H9 (cell line): ENCODE measurements at regions not wholly inside any gene's neighbourhood (a gene's known extent, or its start where the extent isn't known, plus 50 kb on each side); places are given as distances from the start of the nearest gene placed in this dataset.

Source experiments
- DNase-seq: peaks from one replicate; pipeline ENCODE4 v3.0.0-alpha.2; 2017
- H2AFZ ChIP-seq: one replicate; pipeline ENCODE4 v1.6.1; 2013; ENCODE audit warnings: mild to moderate bottlenecking, low read length, control low read depth, moderate library complexity
- H2AK5ac ChIP-seq: 2 replicates; pipeline ENCODE4 v1.6.1; 2013; ENCODE audit warnings: low read length, control low read depth, mixed read lengths; ENCODE audit not compliant: insufficient read length
- H2BK120ac ChIP-seq: one replicate; pipeline ENCODE4 v1.6.1; 2013; ENCODE audit warnings: low read depth, mild to moderate bottlenecking, low read length, control low read depth, inconsistent platforms; ENCODE audit not compliant: poor library complexity, severe bottlenecking
- H2BK12ac ChIP-seq: 2 replicates; pipeline ENCODE4 v1.6.1; 2013; ENCODE audit warnings: low read length, control low read depth, mixed read lengths, low read depth; ENCODE audit not compliant: insufficient read length
- H2BK15ac ChIP-seq: 2 replicates; pipeline ENCODE4 v1.6.1; 2013; ENCODE audit warnings: low read depth, low read length, control low read depth
- H2BK20ac ChIP-seq: one replicate; pipeline ENCODE4 v1.6.1; 2013; ENCODE audit warnings: low read depth, mild to moderate bottlenecking, low read length, control low read depth, inconsistent platforms; ENCODE audit not compliant: poor library complexity, severe bottlenecking
- H2BK5ac ChIP-seq: 2 replicates; pipeline ENCODE4 v1.6.1; 2013; ENCODE audit warnings: low read length, control low read depth, mixed read lengths; ENCODE audit not compliant: insufficient read length
- H3K14ac ChIP-seq: 2 replicates; pipeline ENCODE4 v1.6.1; 2013; ENCODE audit warnings: low read length, control low read depth; ENCODE audit not compliant: insufficient read depth
- H3K18ac ChIP-seq: 2 replicates; pipeline ENCODE4 v1.6.1; 2013; ENCODE audit warnings: low read depth, mild to moderate bottlenecking, mixed read lengths, low read length, control low read depth; ENCODE audit not compliant: insufficient read length
- H3K23ac ChIP-seq: 2 replicates; pipeline ENCODE4 v1.6.1; 2013; ENCODE audit warnings: low read length, control low read depth, mixed read lengths, low read depth; ENCODE audit not compliant: insufficient read length
- H3K23me2 ChIP-seq: 2 replicates; pipeline ENCODE4 v1.6.1; 2013; ENCODE audit warnings: low read depth, mild to moderate bottlenecking, mixed read lengths, low read length, control low read depth; ENCODE audit not compliant: insufficient read length, poor library complexity, severe bottlenecking
- H3K27ac ChIP-seq: 2 replicates; pipeline ENCODE4 v1.5.1; 2013; ENCODE audit warnings: low read length, control low read depth, mixed read lengths, low read depth; ENCODE audit not compliant: insufficient read length
- H3K27me3 ChIP-seq: 2 replicates; pipeline ENCODE4 v1.6.1; 2013; ENCODE audit warnings: low read length, control low read depth, inconsistent platforms; ENCODE audit not compliant: insufficient read depth
- H3K4ac ChIP-seq: 2 replicates; pipeline ENCODE4 v1.6.1; 2013; ENCODE audit warnings: low read depth, mild to moderate bottlenecking, control low read depth, inconsistent platforms, low read length, moderate library complexity
- H3K4me1 ChIP-seq: 2 replicates; pipeline ENCODE4 v1.6.1; 2013; ENCODE audit warnings: low read length, control low read depth, inconsistent platforms; ENCODE audit not compliant: insufficient read depth
- H3K4me2 ChIP-seq: 2 replicates; pipeline ENCODE4 v1.6.1; 2013; ENCODE audit warnings: low read length, control low read depth, mixed read lengths; ENCODE audit not compliant: insufficient read length, insufficient read depth
- H3K56ac ChIP-seq: 2 replicates; pipeline ENCODE4 v1.6.1; 2013; ENCODE audit warnings: low read depth, mild to moderate bottlenecking, mixed read lengths, low read length, control low read depth; ENCODE audit not compliant: insufficient read length
- H3K79me1 ChIP-seq: 2 replicates; pipeline ENCODE4 v1.6.1; 2013; ENCODE audit warnings: low read depth, mild to moderate bottlenecking, moderate library complexity, low read length, control low read depth, inconsistent platforms; ENCODE audit not compliant: insufficient read depth, poor library complexity, severe bottlenecking
- H3K79me2 ChIP-seq: 2 replicates; pipeline ENCODE4 v1.6.1; 2013; ENCODE audit warnings: low read length, control low read depth, inconsistent platforms; ENCODE audit not compliant: insufficient read depth
- H3K9ac ChIP-seq: 2 replicates; pipeline ENCODE4 v1.6.1; 2013; ENCODE audit warnings: low read length, control low read depth, mixed read lengths; ENCODE audit not compliant: insufficient read length; ENCODE audit errors: extremely low read depth
- H3K9me3 ChIP-seq: one replicate; pipeline ENCODE4 v1.6.1; 2013; ENCODE audit warnings: low read depth, low read length, inconsistent platforms; ENCODE audit not compliant: control insufficient read depth
- H3T11ph ChIP-seq: one replicate; pipeline ENCODE4 v1.6.1; 2013; ENCODE audit warnings: mild to moderate bottlenecking, low read length, control low read depth, inconsistent platforms
- H4K20me1 ChIP-seq: one replicate; pipeline ENCODE4 v1.6.1; 2013; ENCODE audit not compliant: control insufficient read depth, insufficient read length, insufficient read depth
- H4K5ac ChIP-seq: 2 replicates; pipeline ENCODE4 v1.6.1; 2013; ENCODE audit warnings: low read depth, mild to moderate bottlenecking, mixed read lengths, low read length, control low read depth; ENCODE audit not compliant: insufficient read length
- H4K8ac ChIP-seq: replicated peaks from 2 replicates; pipeline ENCODE4 v1.6.1; 2013; ENCODE audit warnings: low read length, control low read depth, mixed read lengths, low read depth; ENCODE audit not compliant: insufficient read length
- H4K91ac ChIP-seq: 2 replicates; pipeline ENCODE4 v1.6.1; 2013; ENCODE audit warnings: low read depth, mild to moderate bottlenecking, moderate library complexity, mixed read lengths, low read length, control low read depth; ENCODE audit not compliant: insufficient read length
- H3K27ac Mint-ChIP-seq, 3 experiments: 2 replicates in 2 of 3; 3 replicates in 1 of 3; pipeline ENCODE4 v1.8.0; 2020 to 2021; ENCODE audit warnings: mixed read lengths in 3 of 3, mild to moderate bottlenecking in 1 of 3, moderate library complexity in 1 of 3
- H3K27me3 Mint-ChIP-seq: 2 replicates; pipeline ENCODE4 v1.8.0; 2021; ENCODE audit warnings: low read depth, mild to moderate bottlenecking, moderate library complexity, mixed read lengths
- H3K36me3 Mint-ChIP-seq, 3 experiments: 2 replicates in 2 of 3; 3 replicates in 1 of 3; pipeline ENCODE4 v1.8.0; 2020 to 2021; ENCODE audit warnings: low read depth in 3 of 3, mixed read lengths in 3 of 3; ENCODE audit not compliant: insufficient read depth in 1 of 3
- H3K4me1 Mint-ChIP-seq, 2 experiments: 2 replicates each; pipeline ENCODE4 v1.8.0; 2020; ENCODE audit warnings: mixed read lengths in 2 of 2
- H3K4me3 Mint-ChIP-seq, 2 experiments: 2 replicates in 1 of 2; 3 replicates in 1 of 2; pipeline ENCODE4 v1.8.0; 2020 to 2021; ENCODE audit warnings: mild to moderate bottlenecking in 2 of 2, mixed read lengths in 2 of 2, moderate library complexity in 1 of 2
- H3K9me3 Mint-ChIP-seq, 2 experiments: 2 replicates in 1 of 2; 3 replicates in 1 of 2; pipeline ENCODE4 v1.8.0; 2020; ENCODE audit warnings: mild to moderate bottlenecking in 2 of 2, mixed read lengths in 2 of 2, moderate library complexity in 1 of 2
- WGBS: extraction: QIAGEN DNeasy Blood & Tissue Kit; methylation state at CpG from one replicate; pipeline ENCODE4 v1.1.7; 2013; ENCODE audit warnings: missing lambda C conversion rate, low lambda C conversion rate, mixed read lengths; ENCODE audit not compliant: insufficient read length; ENCODE audit errors: extremely low coverage; 5-methylcytosine and 5-hydroxymethylcytosine counted together
- TF ChIP-seq, protein P1 (sequence below): fragments of 200-600 bp; sonication (generic); conservative IDR thresholded peaks from 3 replicates; pipeline ENCODE4 v1.8.0; 2021; ENCODE audit warnings: antibody characterized with exemption, mild to moderate bottlenecking

DNA sequence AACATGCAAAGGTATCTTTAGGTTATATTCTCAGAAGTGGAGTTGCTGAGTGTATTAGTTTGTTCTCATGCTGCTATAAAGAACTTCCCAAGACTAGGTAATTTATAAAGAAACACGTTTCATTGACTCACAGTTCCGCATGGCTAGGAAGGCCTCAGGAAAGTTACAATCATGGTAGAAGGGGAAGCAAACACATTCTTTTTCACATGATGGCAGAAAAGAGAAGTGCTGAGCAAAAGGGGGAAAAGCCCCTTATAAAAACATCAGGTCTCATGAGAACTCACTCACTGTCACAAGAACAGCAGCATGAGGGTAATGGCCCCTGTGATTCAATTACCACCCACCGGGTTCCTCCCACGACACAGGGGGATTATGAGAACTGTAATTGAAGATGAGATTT is 163.6 kb upstream of the PRLR start:
- WGBS, result no CpG with 5 or more reads among the region's 4 CpGs
- TF ChIP-seq, protein P1, sequence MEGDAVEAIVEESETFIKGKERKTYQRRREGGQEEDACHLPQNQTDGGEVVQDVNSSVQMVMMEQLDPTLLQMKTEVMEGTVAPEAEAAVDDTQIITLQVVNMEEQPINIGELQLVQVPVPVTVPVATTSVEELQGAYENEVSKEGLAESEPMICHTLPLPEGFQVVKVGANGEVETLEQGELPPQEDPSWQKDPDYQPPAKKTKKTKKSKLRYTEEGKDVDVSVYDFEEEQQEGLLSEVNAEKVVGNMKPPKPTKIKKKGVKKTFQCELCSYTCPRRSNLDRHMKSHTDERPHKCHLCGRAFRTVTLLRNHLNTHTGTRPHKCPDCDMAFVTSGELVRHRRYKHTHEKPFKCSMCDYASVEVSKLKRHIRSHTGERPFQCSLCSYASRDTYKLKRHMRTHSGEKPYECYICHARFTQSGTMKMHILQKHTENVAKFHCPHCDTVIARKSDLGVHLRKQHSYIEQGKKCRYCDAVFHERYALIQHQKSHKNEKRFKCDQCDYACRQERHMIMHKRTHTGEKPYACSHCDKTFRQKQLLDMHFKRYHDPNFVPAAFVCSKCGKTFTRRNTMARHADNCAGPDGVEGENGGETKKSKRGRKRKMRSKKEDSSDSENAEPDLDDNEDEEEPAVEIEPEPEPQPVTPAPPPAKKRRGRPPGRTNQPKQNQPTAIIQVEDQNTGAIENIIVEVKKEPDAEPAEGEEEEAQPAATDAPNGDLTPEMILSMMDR, result no peak

More for the DNA sequence above, 163.6 kb upstream of the PRLR start:
- no peak overlapping the region for H3K9ac ChIP-seq
- H3K27ac ChIP-seq, result no peak overlapping the region
- no peak overlapping the region for H2BK20ac ChIP-seq
- no peak overlapping the region for H3K14ac ChIP-seq
- no peaks in the 10 kb centered on the region; the same call in 1 of the 2 replicates for H3K27me3 Mint-ChIP-seq
- no peaks in the 10 kb centered on the region for H3K79me2 ChIP-seq
- no peak overlapping the region for H2BK12ac ChIP-seq
- no peak overlapping the region for H4K8ac ChIP-seq
- H3K4me2 ChIP-seq, result no peak overlapping the region
- H2BK15ac ChIP-seq, result no peak overlapping the region
- no peaks in the 10 kb centered on the region for H3K4me1 ChIP-seq
- no peak overlapping the region for H2BK5ac ChIP-seq
- no peak overlapping the region for H2AK5ac ChIP-seq
- no peak overlapping the region for H3K56ac ChIP-seq
- no peak overlapping the region for H2AFZ ChIP-seq
- no peaks in the 10 kb centered on the region for H3K79me1 ChIP-seq
- H3K9me3 Mint-ChIP-seq, result peaks cover 24 to 25% of the 10 kb centered on the region in 2 experiments
- H3K27ac Mint-ChIP-seq, result no peak overlapping the region
- DNase-seq, result no peak
- H4K20me1 ChIP-seq, result no peaks in the 10 kb centered on the region
- no peak overlapping the region for H4K91ac ChIP-seq
- H3K4ac ChIP-seq, result no peak overlapping the region
- no peak overlapping the region for H2BK120ac ChIP-seq
- H3K36me3 Mint-ChIP-seq, result peaks cover 6 to 10% (median 9%) of the 10 kb centered on the region in 3 experiments
- H3K23ac ChIP-seq, result no peak overlapping the region
- no peaks in the 10 kb centered on the region for H3K4me1 Mint-ChIP-seq
- H4K5ac ChIP-seq, result no peak overlapping the region
- no peak overlapping the region for H3T11ph ChIP-seq
- no peaks in the 10 kb centered on the region for H3K23me2 ChIP-seq
- no peak overlapping the region for H3K4me3 Mint-ChIP-seq
- H3K18ac ChIP-seq, result no peak overlapping the region
- no peaks in the 10 kb centered on the region for H3K9me3 ChIP-seq
- no peaks in the 10 kb centered on the region for H3K27me3 ChIP-seq
